Stimulated activated CD8-positive, alpha-beta memory T cell treated with anti-CD3 and anti-CD28 coated beads, Interleukin-15, amount 100 ng/mL, for 48 hours (primary cell): ENCODE measurements at regions not wholly inside any gene's neighbourhood (a gene's known extent, or its start where the extent isn't known, plus 50 kb on each side); places are given as distances from the start of the nearest gene placed in this dataset.
"Not testable (repeated sequence)": the region's sequence is repeated elsewhere in the genome, so short reads cannot be mapped to it uniquely, and the experiment has no call there.

Source experiments
- DNase-seq, 2 donors: peaks; one replicate each; pipeline ENCODE4 v3.0.0-alpha.2; 2020; ENCODE audit warnings: low read depth in 2 of 2

DNA sequence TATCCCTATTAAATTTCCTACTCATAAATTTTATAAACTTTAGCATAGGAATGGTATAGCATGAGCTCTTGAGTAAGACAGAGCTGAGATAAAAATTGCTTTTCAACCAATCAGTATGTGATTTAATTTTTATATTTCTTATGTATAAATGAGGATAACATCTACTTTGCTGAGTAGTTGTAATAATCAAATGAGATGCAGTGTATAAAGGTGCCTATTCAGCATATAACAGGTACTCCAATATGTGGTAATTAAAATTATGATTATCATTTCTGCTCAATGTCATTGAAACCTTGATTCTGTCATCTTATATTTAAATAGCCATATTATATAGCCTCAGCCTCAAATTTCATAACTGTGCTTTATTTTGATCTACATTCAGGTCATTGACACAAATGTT lies 700.4 kb upstream of the SLC8A1 start:
- no peak for DNase-seq

DNA sequence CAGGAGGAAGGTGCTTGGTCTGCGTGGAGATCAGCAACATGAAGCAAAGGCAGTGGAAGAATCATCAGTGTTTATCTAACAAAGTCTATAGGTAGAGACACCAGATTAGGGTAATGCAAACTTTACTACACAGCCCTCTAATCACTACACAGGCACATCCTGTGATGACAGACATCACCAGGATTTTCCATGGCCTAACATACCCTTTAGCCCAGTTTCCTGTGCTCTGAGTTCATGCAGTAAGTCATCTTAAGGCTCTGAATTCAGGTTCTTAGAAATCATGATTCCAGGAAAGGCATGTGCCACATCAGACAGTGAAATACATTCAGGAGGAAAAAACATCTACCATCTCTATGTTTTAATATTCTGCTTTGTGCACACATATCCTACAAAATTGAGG lies 708.5 kb upstream of the SLC8A1 start:
- DNase-seq = no peak

DNA sequence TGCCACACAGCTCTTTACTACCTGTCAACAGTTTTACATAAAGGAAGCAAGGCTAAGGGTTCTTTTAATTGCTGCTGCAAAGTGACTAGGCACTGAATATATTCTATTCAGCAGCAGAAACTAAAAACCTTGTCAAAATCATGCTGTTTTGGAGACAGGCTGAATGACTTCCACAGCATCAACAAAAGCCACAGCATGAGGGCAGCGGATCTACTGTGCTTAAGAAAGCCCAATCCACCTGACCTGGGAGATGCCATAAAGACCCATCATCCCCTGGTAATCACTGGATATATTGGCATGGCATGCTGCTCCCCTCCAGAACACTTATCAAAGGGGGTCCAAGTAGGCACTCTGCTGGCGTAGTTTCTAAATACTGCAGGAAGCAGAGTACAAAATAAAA lies 715.1 kb upstream of the SLC8A1 start:
- DNase-seq = no peak

DNA sequence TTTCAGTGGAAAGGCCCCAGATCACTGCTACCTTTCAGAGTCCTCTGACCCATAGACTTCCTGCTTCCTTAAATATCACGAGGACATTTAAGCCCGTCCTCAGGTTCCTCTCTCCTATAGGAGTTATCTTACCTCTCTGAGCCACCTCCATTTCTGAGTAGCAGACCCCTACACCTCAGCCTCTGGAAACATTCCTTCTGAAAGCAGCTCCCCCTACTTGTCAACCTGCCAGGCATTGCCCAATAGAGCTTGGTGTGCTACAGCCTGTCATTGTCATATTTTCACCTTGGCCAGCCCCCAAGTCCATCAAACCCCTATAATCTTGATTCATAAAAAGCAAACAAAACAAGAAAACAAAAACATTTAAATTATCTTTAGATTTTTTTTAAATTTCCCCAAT lies 717.9 kb upstream of the SLC8A1 start:
- no peak for DNase-seq

DNA sequence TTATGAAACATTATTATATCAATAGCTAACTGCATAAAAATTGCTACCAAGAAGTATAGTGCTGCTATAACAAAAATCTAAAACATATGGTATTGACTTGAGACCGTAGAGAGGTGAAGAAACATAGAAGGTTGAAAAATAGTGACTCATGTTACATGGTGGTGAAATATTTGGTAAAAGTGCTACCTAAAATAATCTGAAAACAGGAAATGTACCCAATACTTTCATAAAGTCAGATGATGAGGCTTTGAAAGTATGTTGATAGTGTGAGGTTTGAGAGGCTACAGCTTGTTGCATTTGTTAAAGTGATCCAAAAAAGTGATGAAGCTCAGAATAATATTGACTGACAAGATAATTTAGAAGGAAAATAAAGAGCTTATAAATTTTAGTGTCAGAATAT lies 718.7 kb upstream of the SLC8A1 start:
- no peak for DNase-seq

DNA sequence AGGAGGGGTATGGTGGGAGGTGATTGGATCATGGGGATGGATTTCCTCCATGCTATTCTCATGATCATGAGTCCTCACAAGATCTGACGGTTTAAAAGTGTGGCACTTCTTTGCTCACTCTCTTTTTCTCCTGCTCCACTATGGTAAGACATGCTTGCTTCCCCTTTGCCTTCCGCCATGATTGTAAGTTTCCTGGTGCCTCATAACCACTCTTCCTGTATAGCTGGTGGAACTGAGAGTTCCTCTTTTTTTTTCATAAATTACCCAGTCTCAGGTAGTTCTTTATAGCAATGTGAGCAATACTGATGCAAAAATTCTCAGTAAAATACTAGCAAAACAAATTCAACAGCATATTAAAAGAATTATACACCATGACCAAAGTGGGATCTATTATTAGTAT lies 728.5 kb upstream of the SLC8A1 start:
- no peak for DNase-seq

DNA sequence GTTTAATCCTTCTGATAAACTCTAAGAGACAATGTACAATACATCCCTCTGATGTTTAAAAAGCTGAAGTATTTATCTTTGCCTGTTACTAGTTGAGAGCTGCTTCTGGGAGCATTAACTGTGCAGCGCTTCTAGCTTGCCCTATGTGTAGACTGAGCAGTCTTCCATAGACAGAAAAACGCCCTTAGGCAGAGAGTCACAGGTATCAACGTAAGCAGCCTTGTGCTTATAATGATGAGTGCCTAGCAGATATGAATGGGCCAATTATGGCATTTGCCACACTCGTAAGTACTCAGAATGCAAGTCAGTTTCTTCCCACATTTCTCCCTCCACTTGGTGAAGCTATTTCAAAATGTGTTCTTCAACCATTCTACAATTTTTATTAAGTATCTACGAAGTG lies 731.1 kb upstream of the SLC8A1 start:
- DNase-seq = no peak

DNA sequence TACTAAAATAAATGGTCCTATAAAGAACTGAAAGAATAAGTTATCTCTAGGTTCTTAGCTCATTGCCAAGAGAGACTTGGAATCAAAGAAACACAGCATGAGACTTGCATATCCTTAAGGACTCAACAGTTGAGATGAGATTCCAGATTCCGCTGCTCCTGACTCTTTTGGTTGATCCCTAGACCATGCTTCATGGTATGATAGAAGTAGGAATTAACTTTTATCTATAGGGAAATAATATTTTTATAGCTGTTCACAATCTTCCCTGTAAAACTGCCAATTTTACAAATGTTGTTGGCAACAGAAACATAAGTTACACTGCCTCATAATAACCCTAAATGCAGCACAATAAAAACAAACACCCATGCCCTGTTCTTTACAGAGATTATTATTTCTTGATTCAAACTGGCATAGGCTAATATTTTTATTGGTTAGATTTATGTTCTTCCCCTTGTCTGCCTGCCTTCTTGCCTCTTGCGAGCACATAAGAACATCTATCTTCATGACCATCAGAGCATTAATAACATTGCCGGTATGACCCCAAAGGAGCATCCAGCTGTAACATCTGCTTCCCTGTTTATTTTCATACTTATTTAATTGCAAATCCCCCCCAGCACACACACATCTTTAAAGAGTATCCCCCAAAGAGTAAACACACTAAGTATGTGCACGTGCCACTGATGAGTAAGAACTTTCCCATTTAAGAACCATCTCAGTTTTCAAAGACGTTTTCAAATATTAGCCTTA lies 735.7 kb upstream of the SLC8A1 start:
- no peak for DNase-seq

DNA sequence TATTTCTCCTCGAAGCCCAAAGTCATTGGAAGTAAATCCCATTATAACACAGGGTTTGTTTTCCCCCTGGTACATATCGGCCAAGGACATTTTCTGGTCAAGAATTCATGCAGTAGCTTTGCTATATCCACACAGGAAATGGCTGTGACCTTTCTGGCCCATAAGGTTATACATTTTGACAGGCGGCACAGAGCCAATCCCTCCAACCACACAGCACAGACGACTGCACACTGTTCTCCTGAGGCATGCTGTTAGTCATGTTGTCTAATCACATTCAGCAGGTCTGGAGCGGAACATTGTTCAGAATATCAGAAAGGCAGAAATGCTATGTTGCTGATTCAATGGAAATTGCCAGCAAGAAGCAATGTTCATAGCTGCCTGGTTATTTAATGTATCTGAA lies 742.3 kb upstream of the SLC8A1 start:
- no peak for DNase-seq

DNA sequence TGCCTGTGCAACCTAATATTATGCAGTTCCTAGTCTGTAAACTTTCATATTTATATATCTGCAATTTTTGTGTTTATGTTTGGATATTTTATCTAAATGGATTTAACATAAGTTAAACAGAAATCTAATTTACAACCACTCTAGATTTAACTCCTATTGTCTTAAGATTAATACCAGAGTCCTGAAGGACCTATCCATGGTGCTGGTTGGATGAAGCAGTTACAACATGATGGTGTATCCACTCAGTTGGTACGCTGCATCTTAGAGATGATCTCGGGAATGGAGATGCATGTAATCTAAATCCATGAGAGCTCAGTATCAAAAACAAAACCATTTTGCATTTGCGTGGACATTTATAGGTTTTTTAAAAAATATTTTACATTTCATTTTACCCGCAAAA lies 745.9 kb upstream of the SLC8A1 start:
- DNase-seq = no peak

DNA sequence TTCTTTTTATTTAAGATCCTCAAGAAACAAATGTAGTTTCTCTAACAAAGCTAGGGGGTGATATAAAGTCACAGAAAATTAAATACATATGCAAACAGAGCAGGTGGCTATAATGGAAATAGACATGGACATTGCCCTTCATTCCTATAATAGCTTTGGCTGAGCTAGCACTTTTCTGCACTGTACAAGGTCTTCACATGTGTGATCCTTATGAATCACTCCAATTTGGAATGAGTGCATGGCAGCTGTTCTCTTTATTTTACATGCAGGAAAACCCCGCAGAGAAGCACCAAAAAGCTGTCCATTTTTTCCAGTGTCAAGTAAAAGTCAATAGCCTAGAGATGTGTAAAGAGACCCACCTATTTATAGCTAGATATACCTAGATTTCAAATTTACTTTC lies 747.4 kb upstream of the SLC8A1 start:
- no peak for DNase-seq

DNA sequence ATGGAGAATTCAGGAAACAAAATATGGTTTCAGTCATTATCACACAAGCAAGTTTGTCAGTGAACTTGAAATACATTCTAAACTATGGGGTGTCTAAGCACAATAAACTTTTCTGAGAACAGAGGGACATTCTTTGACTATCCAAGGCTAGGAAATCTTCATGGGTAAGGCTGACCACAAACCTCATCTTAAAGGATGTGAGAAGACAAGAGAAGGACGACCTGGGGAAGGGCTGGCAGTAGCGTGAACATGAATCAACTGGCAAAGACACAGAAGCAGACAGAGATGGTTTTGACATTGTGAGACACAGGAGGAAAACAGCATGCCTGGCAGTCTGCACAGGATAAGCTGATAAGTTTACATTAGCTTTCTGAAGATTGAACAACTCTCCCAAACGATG lies 752.4 kb upstream of the SLC8A1 start:
- DNase-seq = no peak

DNA sequence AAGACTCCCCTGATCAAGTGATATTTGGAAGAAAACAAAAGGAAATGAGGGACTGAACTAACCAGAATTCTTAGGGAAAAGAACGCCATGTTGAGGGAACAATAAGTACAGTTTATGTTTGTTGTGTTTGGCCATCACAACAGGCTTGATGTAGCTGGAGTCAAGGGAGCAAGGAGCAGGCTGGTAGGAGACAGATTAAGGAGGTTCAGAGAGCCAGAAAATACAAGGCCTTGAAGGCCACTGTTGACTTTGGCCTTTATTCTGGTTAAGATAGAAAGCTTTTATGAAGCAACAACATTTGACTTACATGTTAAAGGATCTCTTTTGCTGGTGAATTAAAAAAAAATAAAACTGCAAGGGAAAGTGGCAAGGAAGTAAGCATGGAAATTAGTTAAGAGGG lies 754.1 kb upstream of the SLC8A1 start:
- no peak for DNase-seq

DNA sequence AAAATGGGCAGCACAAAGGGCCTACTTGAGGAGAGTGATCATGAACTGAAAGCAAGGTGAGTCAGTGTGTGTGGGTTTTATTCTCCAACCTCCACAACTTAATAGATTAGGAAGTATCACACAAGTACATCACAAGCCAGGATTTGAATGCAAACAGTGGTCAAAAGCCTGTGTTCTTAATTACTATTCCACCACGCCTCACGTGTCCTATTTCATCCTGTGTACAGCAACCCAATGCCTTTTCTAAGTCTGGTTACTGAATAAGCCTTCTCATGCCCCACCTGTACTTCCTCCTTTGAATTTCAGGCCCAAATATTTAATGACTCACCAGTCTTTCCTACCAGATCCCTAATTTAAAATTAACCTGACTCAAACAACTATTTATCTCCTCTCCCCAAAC lies 755.7 kb upstream of the SLC8A1 start:
- DNase-seq = no peak

DNA sequence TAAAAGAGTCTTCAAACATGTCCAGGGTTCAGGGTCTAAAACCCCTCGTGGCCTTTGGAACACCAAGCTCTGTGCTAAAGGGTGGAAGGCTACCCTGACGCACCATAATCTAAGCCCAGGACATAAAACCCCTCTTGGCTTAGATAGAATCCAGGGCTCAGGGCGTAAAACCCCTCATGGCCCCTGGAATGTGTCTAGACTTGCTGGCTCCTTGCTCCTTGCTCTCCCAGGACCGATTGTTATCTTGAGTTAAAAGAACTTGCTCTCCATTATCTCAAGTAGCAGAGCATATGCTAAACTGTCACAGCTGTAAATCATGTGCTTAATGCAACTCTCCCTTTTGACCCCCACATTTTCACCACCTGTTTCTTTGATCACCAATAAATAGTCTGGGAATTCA lies 758.1 kb upstream of the SLC8A1 start:
- DNase-seq = not testable (repeated sequence)

DNA sequence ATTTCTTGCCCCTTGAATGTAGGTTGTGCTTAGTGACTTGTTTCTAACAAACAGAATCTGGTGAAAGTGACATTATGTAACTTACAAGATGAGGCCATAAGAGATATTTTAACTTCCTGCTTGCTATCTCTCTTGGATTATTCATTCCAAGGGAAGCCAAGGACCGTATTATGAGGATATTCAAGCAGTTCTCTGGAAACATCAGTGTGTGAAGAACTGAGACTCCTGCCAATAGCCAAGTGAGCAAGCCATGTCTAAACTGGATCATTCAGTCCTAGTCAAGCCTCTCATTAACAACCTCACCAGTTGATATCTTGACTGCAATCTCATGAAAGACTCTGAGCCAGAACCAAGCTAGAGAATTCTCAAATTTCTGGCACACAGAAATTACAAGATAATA lies 765.1 kb upstream of the SLC8A1 start:
- no peak for DNase-seq

DNA sequence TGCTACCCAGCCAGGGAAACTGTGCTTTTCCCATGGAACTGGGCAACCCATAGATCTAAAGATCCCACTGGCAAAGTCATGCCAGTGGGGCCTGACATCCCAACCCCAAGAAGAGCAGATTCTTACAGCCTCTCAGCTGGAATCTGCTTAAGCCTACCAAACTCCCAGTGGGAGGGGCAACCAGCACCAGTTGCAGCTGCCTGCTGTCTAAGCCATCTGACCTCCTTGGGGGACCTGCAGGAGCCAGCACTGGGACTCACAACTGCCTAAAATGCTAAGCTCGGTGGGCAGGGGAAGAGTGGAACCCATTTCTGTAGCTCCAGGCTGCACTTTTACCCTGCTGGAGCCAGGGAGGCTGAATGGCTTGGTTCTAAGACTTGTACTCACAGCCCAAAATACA lies 770.7 kb upstream of the SLC8A1 start:
- DNase-seq = no peak

DNA sequence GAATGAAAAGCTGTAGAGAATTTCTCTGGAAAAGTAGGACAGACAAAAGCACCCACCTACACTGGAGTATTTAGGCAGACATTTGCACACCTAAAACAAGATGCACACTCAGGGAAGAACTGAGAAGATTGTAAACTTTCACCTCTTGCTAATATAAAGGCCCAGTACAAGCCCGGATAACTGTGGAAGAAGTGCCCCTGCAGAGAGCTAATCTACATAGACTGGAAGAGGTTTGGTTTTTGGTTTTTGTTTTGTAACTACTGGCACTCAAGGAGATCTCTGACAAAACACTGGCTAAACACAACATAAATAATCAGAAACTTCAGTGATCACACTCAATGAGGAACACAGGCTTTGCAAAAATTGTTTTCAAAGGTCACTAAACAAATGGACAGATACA lies 782.2 kb upstream of the SLC8A1 start:
- no peak for DNase-seq

DNA sequence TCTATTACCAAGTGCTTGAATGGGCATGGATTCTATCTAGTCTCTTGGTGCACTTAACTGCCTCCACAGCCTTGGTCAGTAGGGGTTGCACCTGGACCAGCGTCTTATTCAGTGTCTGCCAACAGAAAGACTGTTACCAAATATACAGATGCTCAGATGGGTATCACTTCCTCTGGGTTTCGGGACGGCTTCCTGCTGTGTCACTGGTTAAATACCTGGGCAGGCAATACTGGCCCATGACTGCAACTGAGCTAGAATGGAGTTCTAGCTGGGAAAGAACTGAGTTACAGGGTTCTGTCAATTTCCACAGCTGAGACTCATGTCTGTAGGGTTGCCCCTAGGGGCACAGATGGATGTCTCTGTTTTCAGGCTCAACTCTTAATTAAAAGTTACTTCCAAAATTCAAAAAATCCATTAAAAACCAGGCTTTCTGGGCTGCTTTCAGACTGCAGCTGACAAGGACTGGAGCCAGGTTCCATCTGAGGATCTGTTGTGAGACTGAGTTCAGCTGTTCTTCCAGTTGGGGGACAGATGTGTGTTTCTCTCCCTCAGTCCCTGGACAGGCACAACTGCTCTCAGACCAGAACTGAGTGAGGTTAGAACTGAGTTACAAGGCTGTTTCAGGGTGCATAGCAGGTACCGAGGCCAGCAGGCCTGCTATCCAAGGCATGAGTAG lies 789.6 kb upstream of the SLC8A1 start:
- DNase-seq = no peak

DNA sequence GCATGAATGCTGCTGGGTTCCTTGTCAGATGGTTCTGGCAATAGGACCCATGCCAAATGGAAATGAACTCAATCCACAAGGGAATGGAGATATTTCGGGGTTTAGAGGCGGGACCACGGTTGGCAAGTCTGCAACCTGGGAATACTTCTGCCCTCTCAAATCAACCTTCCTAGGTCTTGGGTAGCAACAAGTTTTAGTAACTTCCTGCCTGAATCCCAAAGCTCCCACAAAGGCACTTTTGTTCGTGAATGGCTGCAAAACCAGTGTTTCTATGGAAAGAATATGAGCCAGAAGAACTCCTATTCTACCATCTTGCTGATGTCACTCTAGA lies 790.1 kb upstream of the SLC8A1 start:
- DNase-seq = no peak

DNA sequence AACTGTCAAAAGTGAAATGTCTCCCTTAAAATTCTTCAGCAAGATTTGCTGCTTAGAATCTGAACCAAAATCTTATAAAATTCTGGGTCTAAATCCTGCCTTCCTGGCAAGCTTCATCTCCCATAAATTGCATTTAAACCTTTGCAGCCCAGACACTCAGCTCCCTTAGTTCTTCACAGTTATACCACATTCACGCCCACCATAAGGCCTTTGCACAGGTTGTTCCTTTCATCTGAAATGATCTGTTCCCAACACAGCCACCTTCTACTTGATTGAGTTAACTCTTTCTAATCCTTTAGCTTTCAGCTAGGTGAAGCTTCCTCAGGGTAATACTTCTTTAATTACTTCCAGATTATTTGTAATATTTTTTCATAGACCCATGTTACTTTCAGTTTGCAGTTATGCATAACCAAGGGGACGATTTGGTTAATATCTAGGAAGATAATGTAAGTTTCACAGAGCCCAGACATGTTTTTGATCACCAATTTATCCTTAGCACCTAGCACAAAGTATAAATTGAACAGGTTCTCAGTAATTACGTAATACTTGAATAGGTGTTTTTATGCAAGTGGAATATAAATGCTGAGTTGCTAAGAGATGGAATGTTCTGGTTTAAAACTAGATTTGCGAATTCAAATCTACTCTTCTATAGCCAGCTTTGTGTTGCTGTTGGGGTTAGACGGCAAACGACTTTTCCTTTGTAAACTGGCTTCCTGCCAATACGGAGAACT lies 779.7 kb upstream of the PKDCC start:
- DNase-seq = no peak

DNA sequence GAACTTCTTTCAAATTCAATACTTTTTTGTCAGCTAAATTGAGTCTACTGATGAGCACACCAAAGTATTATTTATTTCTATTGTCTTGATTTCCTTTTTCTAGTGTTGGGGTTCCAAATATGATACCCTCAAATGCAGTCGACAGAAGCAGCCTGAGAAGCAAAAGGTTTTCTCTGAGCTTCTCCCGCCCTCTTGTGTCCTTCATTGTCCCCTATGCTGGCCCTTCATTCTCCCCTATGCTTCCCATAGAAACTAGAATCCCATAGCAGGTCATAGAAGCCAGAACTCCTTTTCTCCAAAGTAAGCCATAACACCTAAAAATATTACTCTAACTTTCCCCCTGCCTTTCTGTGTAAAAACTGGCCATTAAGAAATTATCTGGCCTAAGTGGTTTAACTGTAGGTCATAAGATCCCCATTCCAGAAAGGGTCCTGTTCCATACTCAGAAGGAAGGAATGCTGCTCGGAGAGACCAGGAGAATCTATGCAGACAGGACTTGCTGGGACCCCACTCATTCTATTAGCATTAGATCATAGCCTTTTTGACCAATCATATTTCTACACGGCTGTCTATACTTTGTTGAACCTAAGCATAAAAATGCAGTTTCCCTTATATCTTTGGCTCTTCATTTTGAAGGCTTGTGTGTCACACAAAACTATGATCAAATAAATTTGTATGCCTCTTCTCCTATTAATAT lies 764.6 kb upstream of the PKDCC start:
- DNase-seq = no peak

DNA sequence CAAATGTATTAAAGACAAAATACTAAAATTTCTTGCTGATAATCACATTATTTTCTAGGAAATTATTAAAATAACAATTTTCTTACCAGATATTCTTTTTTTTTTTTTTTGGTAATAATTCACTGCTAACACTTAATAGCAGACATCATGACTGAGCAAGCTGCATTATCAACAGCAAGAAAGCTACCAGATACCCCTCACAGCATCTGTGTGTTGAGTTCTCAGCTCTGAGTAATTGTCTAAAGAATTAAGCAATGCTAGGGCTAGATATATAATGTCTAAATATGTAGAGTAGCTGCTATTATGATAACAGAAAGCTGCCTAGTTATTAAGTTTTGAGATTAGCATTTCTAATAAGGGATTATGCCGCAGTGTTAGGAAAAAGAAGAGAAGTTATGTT lies 754.3 kb upstream of the PKDCC start:
- DNase-seq = no peak
